ENCODE measurements at regions not wholly inside any gene's neighbourhood (a gene's known extent, or its start where the extent isn't known, plus 50 kb on each side); places are given as distances from the start of the nearest gene placed in this dataset.

DNA sequence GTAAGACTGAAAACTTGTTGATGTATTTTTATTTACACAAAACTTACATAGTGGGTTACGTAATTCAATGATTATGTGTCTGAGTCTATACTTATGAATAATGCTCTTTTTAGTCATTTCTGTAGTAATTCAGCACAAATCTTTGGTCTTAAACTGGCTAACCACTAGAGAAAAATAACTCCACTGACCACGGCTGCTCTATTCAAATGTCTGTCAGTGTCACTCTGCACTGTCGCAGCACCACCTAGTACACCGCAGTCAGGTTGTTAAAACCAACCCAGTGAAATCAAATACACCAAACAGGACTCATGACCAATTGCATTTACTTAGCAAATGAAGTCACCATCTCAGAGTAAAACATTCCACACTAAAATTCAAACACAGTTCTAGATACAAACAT lies 93.5 kb upstream of the CCDC28A start:
- Histone ChIP-seq H3K27ac (no peak overlapping the region), H3K36me3 (no peaks in the 10 kb centered on the region)

DNA sequence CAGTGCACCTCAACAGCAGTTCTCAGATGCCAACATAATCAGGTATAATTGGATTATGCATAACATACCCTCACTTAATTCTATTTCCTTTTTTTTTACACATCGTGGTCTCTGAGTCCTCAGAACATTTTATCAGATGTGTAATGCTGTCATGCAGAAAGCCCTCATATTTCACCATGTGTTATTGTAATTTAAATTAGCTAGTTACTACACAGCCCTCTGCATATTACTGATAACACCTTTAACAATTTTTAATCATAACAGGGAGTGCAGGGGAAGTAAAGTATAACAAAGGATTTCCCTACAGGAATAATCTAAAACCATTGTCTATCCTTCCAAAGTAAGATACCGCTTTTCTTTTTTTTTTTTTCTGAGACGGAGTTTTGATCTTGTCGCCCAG lies 91.9 kb upstream of the CCDC28A start:
- Histone ChIP-seq H3K9me3 (no peaks in the 10 kb centered on the region), H3K27me3 (no peaks in the 10 kb centered on the region), H3K27ac (no peak overlapping the region), H3K4me1 (no peaks in the 10 kb centered on the region), H3K36me3 (no peaks in the 10 kb centered on the region), H3K4me3 (no peak overlapping the region)
- no peak for TF ChIP-seq POLR2A (IDR thresholded peaks at IDR 0.05)
- TF ChIP-seq, protein P1, sequence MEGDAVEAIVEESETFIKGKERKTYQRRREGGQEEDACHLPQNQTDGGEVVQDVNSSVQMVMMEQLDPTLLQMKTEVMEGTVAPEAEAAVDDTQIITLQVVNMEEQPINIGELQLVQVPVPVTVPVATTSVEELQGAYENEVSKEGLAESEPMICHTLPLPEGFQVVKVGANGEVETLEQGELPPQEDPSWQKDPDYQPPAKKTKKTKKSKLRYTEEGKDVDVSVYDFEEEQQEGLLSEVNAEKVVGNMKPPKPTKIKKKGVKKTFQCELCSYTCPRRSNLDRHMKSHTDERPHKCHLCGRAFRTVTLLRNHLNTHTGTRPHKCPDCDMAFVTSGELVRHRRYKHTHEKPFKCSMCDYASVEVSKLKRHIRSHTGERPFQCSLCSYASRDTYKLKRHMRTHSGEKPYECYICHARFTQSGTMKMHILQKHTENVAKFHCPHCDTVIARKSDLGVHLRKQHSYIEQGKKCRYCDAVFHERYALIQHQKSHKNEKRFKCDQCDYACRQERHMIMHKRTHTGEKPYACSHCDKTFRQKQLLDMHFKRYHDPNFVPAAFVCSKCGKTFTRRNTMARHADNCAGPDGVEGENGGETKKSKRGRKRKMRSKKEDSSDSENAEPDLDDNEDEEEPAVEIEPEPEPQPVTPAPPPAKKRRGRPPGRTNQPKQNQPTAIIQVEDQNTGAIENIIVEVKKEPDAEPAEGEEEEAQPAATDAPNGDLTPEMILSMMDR (IDR thresholded peaks at IDR 0.05) = no peak
- no peak for DNase-seq

More for the DNA sequence above, 93.5 kb upstream of the CCDC28A start:
- H3K9me3 ChIP-seq = no peaks in the 10 kb centered on the region
- TF ChIP-seq POLR2A (IDR thresholded peaks at IDR 0.05) = no peak
- TF ChIP-seq, protein P1 (IDR thresholded peaks at IDR 0.05) = no peak
- H3K4me3 ChIP-seq = no peak overlapping the region
- H3K27me3 ChIP-seq = no peaks in the 10 kb centered on the region
- no peaks in the 10 kb centered on the region for H3K4me1 ChIP-seq
- no peak for DNase-seq

DNA sequence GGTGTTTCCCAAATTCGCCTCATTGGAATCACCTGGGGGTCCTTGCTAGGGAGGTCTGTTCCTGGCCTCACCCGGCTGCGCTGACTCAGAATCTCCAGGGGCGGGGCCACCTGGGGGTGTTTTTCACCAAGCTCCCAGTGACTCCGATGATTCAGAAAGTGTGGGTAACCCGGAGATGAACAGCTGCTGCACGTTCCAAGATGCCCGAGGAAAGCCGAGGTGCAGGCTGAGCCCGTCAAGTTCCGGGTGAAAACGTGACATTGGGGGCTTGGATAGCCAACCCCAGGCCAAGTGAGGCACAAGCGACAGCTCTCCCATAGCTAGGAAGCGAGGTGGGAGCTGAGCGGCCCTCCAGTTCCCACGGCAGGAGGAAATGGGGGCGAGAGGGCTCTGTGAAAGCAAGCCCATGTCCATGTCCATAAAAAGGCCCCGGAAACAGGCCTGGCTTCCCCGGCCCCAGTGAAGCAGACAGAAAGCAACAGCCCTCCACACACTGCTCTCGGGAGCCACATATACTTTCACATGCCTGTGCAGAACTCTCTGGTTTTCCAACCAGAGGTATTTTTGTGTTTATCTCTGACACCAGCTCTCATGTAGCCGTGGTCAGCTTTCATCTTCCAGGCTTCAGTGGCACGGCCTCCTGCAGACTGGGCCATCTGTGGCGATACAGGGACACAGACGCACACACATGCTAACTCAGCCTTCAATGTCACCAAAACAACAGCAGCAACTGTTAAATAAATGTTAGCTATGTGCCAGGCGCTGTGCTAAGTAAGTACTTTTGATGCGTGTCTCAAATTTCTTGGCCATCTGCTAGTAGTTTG lies 90.7 kb upstream of the CCDC28A start:
- H3K4me3 ChIP-seq = no peak overlapping the region
- H3K9me3 ChIP-seq = no peaks in the 10 kb centered on the region
- TF ChIP-seq, protein P1 (IDR thresholded peaks at IDR 0.05) = no peak
- TF ChIP-seq POLR2A (IDR thresholded peaks at IDR 0.05) = no peak
- H3K27me3 ChIP-seq = no peaks in the 10 kb centered on the region
- no peaks in the 10 kb centered on the region for H3K4me1 ChIP-seq
- no peak for DNase-seq
- no peak overlapping the region for H3K27ac ChIP-seq
- H3K36me3 ChIP-seq = no peaks in the 10 kb centered on the region

DNA sequence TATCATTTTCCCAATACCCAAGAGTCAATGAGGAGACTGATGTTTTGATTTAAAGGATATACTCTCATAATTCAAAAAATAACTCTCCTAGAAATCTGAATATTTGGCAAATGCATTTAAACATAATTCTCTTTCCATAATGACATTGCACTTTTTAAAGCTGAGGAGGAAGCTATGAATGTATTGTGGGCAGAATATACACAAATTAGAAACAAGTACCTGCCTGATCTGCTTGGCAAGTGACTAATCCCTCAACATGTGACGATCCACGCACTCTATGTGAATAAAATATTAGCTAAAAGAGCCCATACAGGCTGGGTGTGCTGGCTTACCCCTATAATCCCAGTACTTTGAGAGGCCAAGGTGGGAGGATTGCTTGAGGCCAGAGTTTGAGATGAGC lies 88.3 kb upstream of the CCDC28A start:
- TF ChIP-seq, protein P1 (IDR thresholded peaks at IDR 0.05) = no peak
- no peaks in the 10 kb centered on the region for H3K9me3 ChIP-seq
- H3K36me3 ChIP-seq = no peaks in the 10 kb centered on the region
- H3K4me1 ChIP-seq = no peaks in the 10 kb centered on the region
- no peak for DNase-seq
- H3K4me3 ChIP-seq = no peak overlapping the region
- H3K27ac ChIP-seq = no peak overlapping the region
- H3K27me3 ChIP-seq = no peaks in the 10 kb centered on the region

DNA sequence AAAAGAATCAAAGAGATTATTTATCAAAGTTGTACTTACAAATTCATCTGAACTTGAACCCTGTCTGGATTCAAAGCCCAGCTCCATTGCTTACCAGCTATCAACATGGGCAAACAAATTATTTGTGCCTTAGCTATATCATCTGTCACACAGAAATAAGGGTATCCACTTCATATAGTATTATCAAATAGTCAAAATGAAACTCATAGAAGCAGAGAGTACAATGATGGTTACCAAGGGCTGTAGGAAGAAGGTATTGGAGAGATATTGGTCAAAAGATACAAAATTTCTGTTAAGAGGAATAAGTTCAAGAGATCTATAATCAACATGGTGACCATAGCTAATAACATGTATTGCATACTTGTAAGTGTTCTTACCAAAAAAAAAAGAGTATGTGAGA lies 87.8 kb upstream of the CCDC28A start:
- Histone ChIP-seq H3K4me1 (no peaks in the 10 kb centered on the region), H3K36me3 (no peaks in the 10 kb centered on the region), H3K27me3 (no peaks in the 10 kb centered on the region), H3K4me3 (no peak overlapping the region), H3K9me3 (no peaks in the 10 kb centered on the region), H3K27ac (no peak overlapping the region)
- TF ChIP-seq POLR2A (IDR thresholded peaks at IDR 0.05) = no peak
- TF ChIP-seq, protein P1 (IDR thresholded peaks at IDR 0.05) = no peak
- DNase-seq = no peak
